CD14-positive monocyte (primary cell): ENCODE measurements at regions not wholly inside any gene's neighbourhood (a gene's known extent, or its start where the extent isn't known, plus 50 kb on each side); places are given as distances from the start of the nearest gene placed in this dataset.

Experiments
- DNase-seq, 3 donors: peaks; one replicate each; pipeline ENCODE4 v3.0.0-alpha.2; 2011 to 2022
- H2AFZ ChIP-seq: 2 replicates; pipeline ENCODE4 v1.6.0; 2012; ENCODE audit warnings: mild to moderate bottlenecking, low read depth, low read length, inconsistent platforms; ENCODE audit not compliant: insufficient read depth, poor library complexity, severe bottlenecking
- H3K27ac ChIP-seq, 2 donors: 1 replicate in 1 of 2; 2 replicates in 1 of 2; pipeline ENCODE4 v1.5.1; 2012 to 2013; ENCODE audit warnings: low read length in 2 of 2, control low read depth in 1 of 2, inconsistent platforms in 1 of 2, low read depth in 1 of 2, mild to moderate bottlenecking in 1 of 2
- H3K27me3 ChIP-seq, 2 donors: one replicate each; pipeline versions ENCODE4 v1.6.0 to v1.6.1; 2011 to 2013; ENCODE audit warnings: low read length in 2 of 2; ENCODE audit not compliant: control insufficient read depth in 2 of 2, insufficient read depth in 2 of 2
- H3K36me3 ChIP-seq, 2 donors: replicated peaks in 1 of 2; 1 replicate in 1 of 2; 2 replicates in 1 of 2; pipeline versions ENCODE4 v1.5.1 to v1.6.1; 2012 to 2013; ENCODE audit warnings: low read length in 2 of 2, control low read depth in 1 of 2, inconsistent platforms in 1 of 2, mild to moderate bottlenecking in 1 of 2; ENCODE audit not compliant: insufficient read depth in 2 of 2, control insufficient read depth in 1 of 2
- H3K4me1 ChIP-seq, 2 donors: 1 replicate in 1 of 2; 2 replicates in 1 of 2; pipeline versions ENCODE4 v1.5.1 to v1.6.1; 2012 to 2013; ENCODE audit warnings: low read length in 2 of 2, control low read depth in 1 of 2, inconsistent platforms in 1 of 2, mild to moderate bottlenecking in 1 of 2, moderate library complexity in 1 of 2; ENCODE audit not compliant: insufficient read depth in 2 of 2, control insufficient read depth in 1 of 2
- H3K4me2 ChIP-seq: replicated peaks from 2 replicates; pipeline ENCODE3; 2012; ENCODE audit warnings: low read length, moderate library complexity, mild to moderate bottlenecking; ENCODE audit not compliant: poor library complexity, severe bottlenecking; ENCODE audit errors: extremely low read depth
- H3K4me3 ChIP-seq, 3 experiments: fragments of 200-600 bp in 1 of 3; sonication (generic) in 1 of 3; replicated peaks in 1 of 3; 1 replicate in 2 of 3; 2 replicates in 1 of 3; pipeline ENCODE4 v1.5.1; 2011 to 2013; ENCODE audit warnings: low read length in 3 of 3, mild to moderate bottlenecking in 3 of 3, control low read depth in 2 of 3, low read depth in 2 of 3, inconsistent platforms in 1 of 3, moderate library complexity in 1 of 3
- H3K79me2 ChIP-seq: 2 replicates; pipeline ENCODE4 v1.6.0; 2012; ENCODE audit warnings: mild to moderate bottlenecking, control low read depth, inconsistent platforms, low read length, moderate library complexity; ENCODE audit not compliant: insufficient read depth
- H3K9ac ChIP-seq: 2 replicates; pipeline ENCODE4 v1.6.0; 2017; ENCODE audit warnings: low read length, mild to moderate bottlenecking; ENCODE audit not compliant: insufficient read depth, poor library complexity, severe bottlenecking
- H3K9me3 ChIP-seq, 2 donors: replicated peaks in 1 of 2; 1 replicate in 1 of 2; 2 replicates in 1 of 2; pipeline versions ENCODE4 v1.5.1 to v1.6.1; 2012 to 2013; ENCODE audit warnings: low read length in 2 of 2, control low read depth in 1 of 2; ENCODE audit not compliant: control insufficient read depth in 1 of 2, insufficient read depth in 1 of 2
- H4K20me1 ChIP-seq: 2 replicates; pipeline ENCODE4 v1.6.0; 2012; ENCODE audit warnings: mild to moderate bottlenecking, low read length, control low read depth, moderate library complexity; ENCODE audit not compliant: insufficient read depth
- H3K27ac Mint-ChIP-seq, 7 donors: one replicate each; pipeline ENCODE4 v1.8.0; 2020; ENCODE audit warnings: mild to moderate bottlenecking in 7 of 7, mixed read lengths in 7 of 7, moderate library complexity in 6 of 7, inconsistent platforms in 2 of 7
- H3K27me3 Mint-ChIP-seq, 3 donors: one replicate each; pipeline ENCODE4 v1.8.0; 2021 to 2022; ENCODE audit warnings: low read depth in 3 of 3, mild to moderate bottlenecking in 3 of 3, mixed read lengths in 3 of 3, moderate library complexity in 3 of 3, inconsistent platforms in 1 of 3
- H3K36me3 Mint-ChIP-seq, 2 donors: one replicate each; pipeline ENCODE4 v1.8.0; 2020; ENCODE audit warnings: mixed read lengths in 2 of 2, inconsistent platforms in 1 of 2, mild to moderate bottlenecking in 1 of 2
- H3K4me1 Mint-ChIP-seq: one replicate; pipeline ENCODE4 v1.8.0; 2020; ENCODE audit warnings: mild to moderate bottlenecking, mixed read lengths
- H3K4me3 Mint-ChIP-seq, 2 donors: one replicate each; pipeline ENCODE4 v1.8.0; 2020; ENCODE audit warnings: mild to moderate bottlenecking in 2 of 2, mixed read lengths in 2 of 2, moderate library complexity in 1 of 2
- H3K9me3 Mint-ChIP-seq, 7 donors: one replicate each; pipeline ENCODE4 v1.8.0; 2020 to 2022; ENCODE audit warnings: mixed read lengths in 7 of 7, mild to moderate bottlenecking in 6 of 7, moderate library complexity in 6 of 7, inconsistent platforms in 2 of 7
- CTCF ChIP-seq: fragments of 200-600 bp; IDR thresholded peaks from one replicate; pipeline ENCODE4 v1.8.0; 2022; ENCODE audit warnings: antibody characterized with exemption, mild to moderate bottlenecking
- WGBS: methylation state at CpG from one replicate; pipeline ENCODE4 v1.1.5; 2013; ENCODE audit warnings: missing lambda C conversion rate; ENCODE audit not compliant: insufficient coverage; 5-methylcytosine and 5-hydroxymethylcytosine counted together
- intact Hi-C, 2 donors: fragments of 100-400 bp; cut with micrococcal nuclease; formaldehyde crosslinking; loops; one replicate each; pipeline versions ENCODE4 v1.15.0 to v1.15.1; 2023

GRCh38 chr2:201975434-201975833, 58.2 kb upstream of the FZD7 start:
- H3K4me2 ChIP-seq: no peak overlapping the region
- H3K36me3 ChIP-seq: no peaks in the 10 kb centered on the region
- no peaks in the 10 kb centered on the region for H4K20me1 ChIP-seq
- H3K9me3 ChIP-seq: peaks cover 0 to 4% of the 10 kb centered on the region in 2 donors
- no peak overlapping the region for H2AFZ ChIP-seq
- H3K27ac ChIP-seq: no peak overlapping the region
- H3K9ac ChIP-seq: no peak overlapping the region
- H3K4me1 ChIP-seq: no peaks in the 10 kb centered on the region
- Mint-ChIP-seq H3K9me3 (peaks cover 0 to 15% (median 3%) of the 10 kb centered on the region in 7 donors), H3K27ac (no peak overlapping the region), H3K4me3 (no peak overlapping the region), H3K4me1 (peaks cover 2% of the 10 kb centered on the region), H3K27me3 (peaks cover 2 to 3% (median 2%) of the 10 kb centered on the region in 3 donors), H3K36me3 (no peaks in the 10 kb centered on the region)
- intact Hi-C loops: no loop called here
- WGBS: 96% methylated on average over 6 of the region's 8 CpGs
- no peak overlapping the region for H3K4me3 ChIP-seq
- no peaks in the 10 kb centered on the region for H3K27me3 ChIP-seq
- no peak for DNase-seq
- no peaks in the 10 kb centered on the region for H3K79me2 ChIP-seq
- TF ChIP-seq CTCF: no peak

- no peaks in the 10 kb centered on the region for H3K9me3 ChIP-seq
- 92% methylated on average over 3 of the region's 3 CpGs for WGBS
- Mint-ChIP-seq H3K4me1 (peaks cover 2% of the 10 kb centered on the region), H3K9me3 (peaks cover 0 to 10% (median 0%) of the 10 kb centered on the region in 7 donors), H3K4me3 (no peak overlapping the region), H3K27ac (no peak overlapping the region), H3K27me3 (peaks cover 2 to 3% (median 2%) of the 10 kb centered on the region in 3 donors), H3K36me3 (no peaks in the 10 kb centered on the region)
- intact Hi-C loops: no loop called here
- H2AFZ ChIP-seq: no peak overlapping the region
- H3K4me1 ChIP-seq: no peaks in the 10 kb centered on the region
- H3K36me3 ChIP-seq: no peaks in the 10 kb centered on the region
- no peak overlapping the region for H3K9ac ChIP-seq
- H3K27ac ChIP-seq: no peak overlapping the region
- DNase-seq: no peak
- TF ChIP-seq CTCF: no peak
- no peaks in the 10 kb centered on the region for H4K20me1 ChIP-seq
- no peaks in the 10 kb centered on the region for H3K79me2 ChIP-seq
- no peaks in the 10 kb centered on the region for H3K27me3 ChIP-seq
- no peak overlapping the region for H3K4me3 ChIP-seq
- no peak overlapping the region for H3K4me2 ChIP-seq
Observed at GRCh38 chr2:201975964-201976612, 57.6 kb upstream of the FZD7 start.
